Loucy (cell line): ENCODE measurements at regions not wholly inside any gene's neighbourhood (a gene's known extent, or its start where the extent isn't known, plus 50 kb on each side); places are given as distances from the start of the nearest gene placed in this dataset.

Source experiments
- H2AFZ ChIP-seq: fragments of 200-600 bp; sonication (generic); 2 replicates; pipeline ENCODE4 v1.6.0; 2016; ENCODE audit warnings: antibody characterized with exemption, mild to moderate bottlenecking, low read length, moderate library complexity
- H3F3A ChIP-seq: fragments of 200-600 bp; 2 replicates; pipeline ENCODE4 v1.6.0; 2016; ENCODE audit warnings: antibody characterized with exemption, low read depth, mild to moderate bottlenecking
- H3K27me3 ChIP-seq: fragments of 200-600 bp; sonication (generic); 2 replicates; pipeline ENCODE4 v1.6.1; 2014; ENCODE audit warnings: low read length, mild to moderate bottlenecking; ENCODE audit not compliant: insufficient read depth, poor library complexity, severe bottlenecking
- H3K36me3 ChIP-seq: fragments of 200-600 bp; sonication (generic); 2 replicates; pipeline ENCODE4 v1.6.1; 2016; ENCODE audit warnings: low read length; ENCODE audit not compliant: insufficient read depth
- H3K4me1 ChIP-seq: fragments of 200-600 bp; sonication (generic); 2 replicates; pipeline ENCODE4 v1.5.1; 2014; ENCODE audit warnings: low read length, mild to moderate bottlenecking; ENCODE audit not compliant: insufficient read depth, poor library complexity, severe bottlenecking
- H3K4me2 ChIP-seq: fragments of 200-600 bp; sonication (generic); 2 replicates; pipeline ENCODE4 v1.6.0; 2014; ENCODE audit warnings: antibody characterized with exemption, low read length, low read depth, mild to moderate bottlenecking; ENCODE audit not compliant: poor library complexity, severe bottlenecking
- H3K4me3 ChIP-seq: fragments of 200-600 bp; sonication (generic); 2 replicates; pipeline ENCODE4 v1.5.1; 2014; ENCODE audit warnings: low read length, mild to moderate bottlenecking, mixed read lengths; ENCODE audit not compliant: poor library complexity, severe bottlenecking
- H3K79me2 ChIP-seq: fragments of 200-600 bp; sonication (generic); 2 replicates; pipeline ENCODE4 v1.6.1; 2014; ENCODE audit warnings: low read length; ENCODE audit not compliant: insufficient read depth
- H3K9ac ChIP-seq: fragments of 200-600 bp; sonication (generic); 2 replicates; pipeline ENCODE4 v1.6.0; 2014; ENCODE audit warnings: mild to moderate bottlenecking, low read depth, low read length, moderate library complexity; ENCODE audit not compliant: poor library complexity, severe bottlenecking
- H3K9me2 ChIP-seq: fragments of 200-600 bp; sonication (generic); replicated peaks from 2 replicates; pipeline ENCODE4 v1.6.1; 2016; ENCODE audit warnings: low read depth, low read length, mixed read lengths
- H3K9me3 ChIP-seq: fragments of 200-600 bp; sonication (generic); 2 replicates; pipeline ENCODE4 v1.6.1; 2014; ENCODE audit warnings: mild to moderate bottlenecking, antibody characterized with exemption, low read length, low read depth; ENCODE audit not compliant: insufficient read depth
- H4K20me1 ChIP-seq: fragments of 200-600 bp; sonication (generic); 2 replicates; pipeline ENCODE4 v1.6.0; 2014; ENCODE audit warnings: antibody characterized with exemption, low read length, mild to moderate bottlenecking; ENCODE audit not compliant: insufficient read depth, poor library complexity, severe bottlenecking
- CTCF ChIP-seq: fragments of 200-600 bp; sonication (generic); conservative IDR thresholded peaks from 2 replicates; pipeline ENCODE4 v1.5.1; 2014; ENCODE audit warnings: mild to moderate bottlenecking, antibody characterized with exemption, low read length
- EZH2phosphoT487 ChIP-seq: fragments of 200-600 bp; IDR thresholded peaks from 2 replicates; pipeline ENCODE4 v1.6.1; 2018; ENCODE audit warnings: antibody characterized with exemption, mild to moderate bottlenecking, moderate library complexity, borderline replicate concordance

DNA sequence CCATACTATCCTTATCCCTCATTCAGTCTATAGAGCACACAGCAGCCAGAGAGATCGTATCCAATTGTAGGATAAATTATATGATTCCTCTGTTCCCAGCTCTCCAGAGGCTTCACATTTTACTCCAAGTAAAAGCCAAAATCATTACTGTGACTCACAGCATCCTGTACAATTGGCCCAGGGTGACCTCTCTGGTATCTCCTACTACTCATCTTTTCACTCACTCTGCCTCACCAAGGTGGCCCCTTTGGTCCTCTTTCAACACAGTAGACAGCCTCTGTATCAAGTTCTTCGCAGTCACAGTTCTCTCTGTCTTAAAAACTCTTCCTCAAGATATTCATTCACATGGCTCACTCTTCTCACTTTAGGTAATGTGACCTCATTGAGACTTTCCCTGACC, 72.6 kb upstream of the LSM8 start:
- Histone ChIP-seq H3K79me2 (no peaks in the 10 kb centered on the region), H3K36me3 (no peaks in the 10 kb centered on the region), H3K4me2 (no peak overlapping the region), H3K27me3 (no peaks in the 10 kb centered on the region), H3K4me1 (no peaks in the 10 kb centered on the region), H3K9ac (no peak overlapping the region), H3F3A (no peaks in the 10 kb centered on the region), H2AFZ (no peak overlapping the region), H4K20me1 (no peaks in the 10 kb centered on the region), H3K9me3 (no peaks in the 10 kb centered on the region; the same call in 1 of the 2 replicates), H3K9me2 (no peaks in the 10 kb centered on the region), H3K4me3 (no peak overlapping the region)
- no peak for TF ChIP-seq EZH2phosphoT487
- no peak for TF ChIP-seq CTCF

- Histone ChIP-seq H2AFZ (no peak overlapping the region), H3K9me3 (no peaks in the 10 kb centered on the region; the same call in 1 of the 2 replicates), H3K9me2 (no peaks in the 10 kb centered on the region), H3K27me3 (no peaks in the 10 kb centered on the region), H3K4me3 (no peak overlapping the region), H3K4me2 (no peak overlapping the region), H3K9ac (no peak overlapping the region), H3F3A (no peaks in the 10 kb centered on the region), H3K36me3 (no peaks in the 10 kb centered on the region), H3K79me2 (no peaks in the 10 kb centered on the region), H3K4me1 (no peaks in the 10 kb centered on the region), H4K20me1 (no peaks in the 10 kb centered on the region)
- TF ChIP-seq EZH2phosphoT487 (no peak), CTCF (no peak)
Observed at GRCh38 chr7:118114175-118114574, 69.8 kb upstream of the LSM8 start.

DNA sequence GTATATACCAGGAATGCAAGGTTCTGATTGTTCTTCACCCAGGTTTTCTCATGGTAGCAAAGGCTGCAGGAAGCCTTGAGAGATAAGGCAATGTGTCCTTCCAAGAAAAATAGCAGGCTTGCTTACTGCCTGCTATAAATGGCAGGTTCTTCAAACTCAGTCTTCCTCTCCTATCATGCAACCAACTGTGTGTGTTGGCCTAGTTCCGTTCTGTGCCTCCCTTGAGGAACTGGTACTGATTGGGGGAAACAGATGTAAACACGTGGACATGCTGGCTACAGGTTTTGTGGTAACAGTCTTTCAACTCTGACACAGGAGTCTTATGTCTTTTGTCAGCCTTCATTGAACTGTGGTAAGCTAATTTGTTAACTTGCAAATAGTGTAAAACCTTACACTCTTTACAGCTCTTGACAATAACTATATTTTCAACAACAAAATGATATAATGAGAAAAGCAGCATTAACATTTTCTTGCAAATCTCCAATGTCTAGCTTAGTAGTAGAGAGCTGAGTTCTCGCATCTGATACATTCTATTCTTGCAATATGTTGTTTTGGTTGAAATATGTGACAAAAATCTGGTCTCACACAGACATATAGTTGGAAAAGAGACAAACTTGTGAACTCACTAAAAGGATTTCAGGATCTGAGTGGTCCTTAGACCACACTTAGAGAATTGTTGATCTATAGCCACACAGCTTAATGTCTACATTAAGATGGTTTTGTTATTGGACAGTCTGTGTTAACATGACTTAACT, 54.7 kb upstream of the LSM8 start:
- Histone ChIP-seq H3K4me1 (no peaks in the 10 kb centered on the region), H3K9me3 (no peaks in the 10 kb centered on the region), H2AFZ (no peak overlapping the region), H3K36me3 (no peaks in the 10 kb centered on the region), H3K4me3 (no peak overlapping the region), H4K20me1 (no peaks in the 10 kb centered on the region), H3K9me2 (no peaks in the 10 kb centered on the region), H3K27me3 (no peaks in the 10 kb centered on the region), H3K4me2 (no peak overlapping the region), H3K9ac (no peak overlapping the region), H3F3A (no peaks in the 10 kb centered on the region), H3K79me2 (no peaks in the 10 kb centered on the region)
- no peak for TF ChIP-seq EZH2phosphoT487
- no peak for TF ChIP-seq CTCF
